Neural cell (in vitro differentiated cells): ENCODE measurements at regions not wholly inside any gene's neighbourhood (a gene's known extent, or its start where the extent isn't known, plus 50 kb on each side); places are given as distances from the start of the nearest gene placed in this dataset.

Source experiments
- EP300 ChIP-seq: fragments of 450-650 bp; conservative IDR thresholded peaks from 2 replicates; pipeline ENCODE4 v1.6.1; 2014; ENCODE audit warnings: antibody characterized with exemption, mild to moderate bottlenecking, moderate library complexity; ENCODE audit not compliant: poor library complexity, severe bottlenecking
- POLR2AphosphoS5 ChIP-seq: IDR thresholded peaks from 2 replicates; pipeline ENCODE4 v1.6.1; 2012
- TF ChIP-seq, protein P1 (sequence below): IDR thresholded peaks from 2 replicates; pipeline ENCODE4 v1.6.1; 2012; ENCODE audit warnings: borderline replicate concordance
- TF ChIP-seq, protein P2 (sequence below): fragments of 450-650 bp; IDR thresholded peaks from 2 replicates; pipeline ENCODE4 v1.5.1; 2014; ENCODE audit warnings: antibody characterized with exemption, mild to moderate bottlenecking, moderate library complexity; ENCODE audit not compliant: poor library complexity, severe bottlenecking

DNA sequence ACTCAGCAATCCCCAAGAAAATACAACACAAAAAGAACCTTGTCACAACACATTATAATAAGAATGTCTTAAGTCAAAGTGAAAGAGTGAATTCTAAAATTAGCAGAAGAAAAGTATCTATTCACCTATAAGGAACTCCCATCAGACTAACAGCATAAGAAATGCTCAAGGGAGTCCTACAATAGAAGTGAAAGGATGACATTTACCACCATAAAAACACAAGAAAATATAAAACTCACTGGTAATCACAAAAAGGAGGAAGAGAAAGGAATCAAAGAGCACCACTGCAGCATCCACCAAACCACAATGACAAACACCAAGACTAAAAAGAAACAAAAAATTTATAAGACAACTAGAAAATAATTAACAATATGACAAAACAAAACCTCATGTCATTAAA lies 257.0 kb upstream of the AGTR2 start:
- TF ChIP-seq EP300 (no peak), POLR2AphosphoS5 (no peak)
- TF ChIP-seq, protein P1, sequence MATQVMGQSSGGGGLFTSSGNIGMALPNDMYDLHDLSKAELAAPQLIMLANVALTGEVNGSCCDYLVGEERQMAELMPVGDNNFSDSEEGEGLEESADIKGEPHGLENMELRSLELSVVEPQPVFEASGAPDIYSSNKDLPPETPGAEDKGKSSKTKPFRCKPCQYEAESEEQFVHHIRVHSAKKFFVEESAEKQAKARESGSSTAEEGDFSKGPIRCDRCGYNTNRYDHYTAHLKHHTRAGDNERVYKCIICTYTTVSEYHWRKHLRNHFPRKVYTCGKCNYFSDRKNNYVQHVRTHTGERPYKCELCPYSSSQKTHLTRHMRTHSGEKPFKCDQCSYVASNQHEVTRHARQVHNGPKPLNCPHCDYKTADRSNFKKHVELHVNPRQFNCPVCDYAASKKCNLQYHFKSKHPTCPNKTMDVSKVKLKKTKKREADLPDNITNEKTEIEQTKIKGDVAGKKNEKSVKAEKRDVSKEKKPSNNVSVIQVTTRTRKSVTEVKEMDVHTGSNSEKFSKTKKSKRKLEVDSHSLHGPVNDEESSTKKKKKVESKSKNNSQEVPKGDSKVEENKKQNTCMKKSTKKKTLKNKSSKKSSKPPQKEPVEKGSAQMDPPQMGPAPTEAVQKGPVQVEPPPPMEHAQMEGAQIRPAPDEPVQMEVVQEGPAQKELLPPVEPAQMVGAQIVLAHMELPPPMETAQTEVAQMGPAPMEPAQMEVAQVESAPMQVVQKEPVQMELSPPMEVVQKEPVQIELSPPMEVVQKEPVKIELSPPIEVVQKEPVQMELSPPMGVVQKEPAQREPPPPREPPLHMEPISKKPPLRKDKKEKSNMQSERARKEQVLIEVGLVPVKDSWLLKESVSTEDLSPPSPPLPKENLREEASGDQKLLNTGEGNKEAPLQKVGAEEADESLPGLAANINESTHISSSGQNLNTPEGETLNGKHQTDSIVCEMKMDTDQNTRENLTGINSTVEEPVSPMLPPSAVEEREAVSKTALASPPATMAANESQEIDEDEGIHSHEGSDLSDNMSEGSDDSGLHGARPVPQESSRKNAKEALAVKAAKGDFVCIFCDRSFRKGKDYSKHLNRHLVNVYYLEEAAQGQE: no peak
- TF ChIP-seq, protein P2, sequence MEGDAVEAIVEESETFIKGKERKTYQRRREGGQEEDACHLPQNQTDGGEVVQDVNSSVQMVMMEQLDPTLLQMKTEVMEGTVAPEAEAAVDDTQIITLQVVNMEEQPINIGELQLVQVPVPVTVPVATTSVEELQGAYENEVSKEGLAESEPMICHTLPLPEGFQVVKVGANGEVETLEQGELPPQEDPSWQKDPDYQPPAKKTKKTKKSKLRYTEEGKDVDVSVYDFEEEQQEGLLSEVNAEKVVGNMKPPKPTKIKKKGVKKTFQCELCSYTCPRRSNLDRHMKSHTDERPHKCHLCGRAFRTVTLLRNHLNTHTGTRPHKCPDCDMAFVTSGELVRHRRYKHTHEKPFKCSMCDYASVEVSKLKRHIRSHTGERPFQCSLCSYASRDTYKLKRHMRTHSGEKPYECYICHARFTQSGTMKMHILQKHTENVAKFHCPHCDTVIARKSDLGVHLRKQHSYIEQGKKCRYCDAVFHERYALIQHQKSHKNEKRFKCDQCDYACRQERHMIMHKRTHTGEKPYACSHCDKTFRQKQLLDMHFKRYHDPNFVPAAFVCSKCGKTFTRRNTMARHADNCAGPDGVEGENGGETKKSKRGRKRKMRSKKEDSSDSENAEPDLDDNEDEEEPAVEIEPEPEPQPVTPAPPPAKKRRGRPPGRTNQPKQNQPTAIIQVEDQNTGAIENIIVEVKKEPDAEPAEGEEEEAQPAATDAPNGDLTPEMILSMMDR: no peak
